Dedifferentiated amniotic fluid mesenchymal stem cell (primary cell): ENCODE measurements at regions not wholly inside any gene's neighbourhood (a gene's known extent, or its start where the extent isn't known, plus 50 kb on each side); places are given as distances from the start of the nearest gene placed in this dataset.

Source experiments
- DNase-seq: peaks from one replicate; pipeline ENCODE4 v3.0.0-alpha.2; 2016; ENCODE audit errors: extremely low spot score

- DNase-seq = peak; percentile 54
Measured at GRCh38 chr13:50574731-50575130, 268.8 kb downstream of the DLEU7 start.

GRCh38 chr13:50575138-50575537 lies 268.4 kb downstream of the DLEU7 start:
- DNase-seq = no peak

GRCh38 chr13:50576156-50576555 lies 267.3 kb downstream of the DLEU7 start:
- DNase-seq = no peak

GRCh38 chr13:50577806-50578205 lies 265.7 kb downstream of the DLEU7 start:
- DNase-seq = no peak

GRCh38 chr13:50580684-50581305 lies 262.7 kb downstream of the DLEU7 start:
- DNase-seq = peak; percentile 73

- no peak for DNase-seq
Measured at GRCh38 chr13:50581586-50582196, 261.8 kb downstream of the DLEU7 start.

GRCh38 chr13:50584856-50585580 lies 258.5 kb downstream of the DLEU7 start:
- no peak for DNase-seq

GRCh38 chr13:50585674-50586413 lies 257.6 kb downstream of the DLEU7 start:
- DNase-seq = no peak

- DNase-seq = no peak
Measured at GRCh38 chr13:50586414-50587083, 256.9 kb downstream of the DLEU7 start.

- DNase-seq = no peak
Measured at GRCh38 chr13:50587115-50587514, 256.4 kb downstream of the DLEU7 start.

- DNase-seq = no peak
Measured at GRCh38 chr13:50587645-50588373, 255.7 kb downstream of the DLEU7 start.

- DNase-seq = no peak
Measured at GRCh38 chr13:50588491-50589130, 254.9 kb downstream of the DLEU7 start.

GRCh38 chr13:50589139-50589538 lies 254.4 kb downstream of the DLEU7 start:
- peak; percentile 36 for DNase-seq

- peak; percentile 65 for DNase-seq
Measured at GRCh38 chr13:50589651-50590054, 253.8 kb downstream of the DLEU7 start.

- peak; percentile 76 for DNase-seq
Measured at GRCh38 chr13:50592412-50593155, 250.9 kb downstream of the DLEU7 start.

GRCh38 chr13:50593207-50593606 lies 250.3 kb downstream of the DLEU7 start:
- no peak for DNase-seq

- DNase-seq = no peak
Measured at GRCh38 chr13:50594276-50595051, 249.0 kb downstream of the DLEU7 start.

GRCh38 chr13:50595196-50595595 lies 248.3 kb downstream of the DLEU7 start:
- DNase-seq = no peak

- DNase-seq = no peak
Measured at GRCh38 chr13:50596156-50596555, 247.3 kb downstream of the DLEU7 start.
